ENCODE measurements at regions not wholly inside any gene's neighbourhood (a gene's known extent, or its start where the extent isn't known, plus 50 kb on each side); places are given as distances from the start of the nearest gene placed in this dataset.

- DNase-seq (ENCODE audit: low spot score): no peak
Measured at GRCh38 chr2:180144338-180144813, 137.3 kb upstream of the CWC22 start.

- no peak for DNase-seq (ENCODE audit: low spot score)
Measured at GRCh38 chr2:180143633-180144337, 136.7 kb upstream of the CWC22 start.

DNA sequence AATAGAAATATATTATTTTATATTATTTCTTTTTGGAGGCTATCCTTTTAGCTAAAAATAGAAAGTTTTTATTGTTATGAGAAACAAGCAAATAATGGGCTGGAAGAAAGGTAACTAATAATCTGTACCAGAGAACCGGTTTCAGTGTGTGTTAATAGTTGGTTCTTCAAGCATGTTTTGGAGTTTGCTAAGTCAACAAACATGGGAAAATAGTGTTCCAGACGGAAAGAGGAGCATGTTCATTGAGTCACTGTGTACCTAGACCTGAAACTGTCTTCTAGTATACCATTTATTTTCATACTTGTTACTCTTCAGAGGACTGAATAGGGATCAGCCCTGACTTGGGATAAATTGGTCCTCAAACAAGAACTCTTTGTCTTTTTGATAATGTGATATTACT is 134.5 kb upstream of the CWC22 start:
- DNase-seq (ENCODE audit: low spot score): no peak

DNA sequence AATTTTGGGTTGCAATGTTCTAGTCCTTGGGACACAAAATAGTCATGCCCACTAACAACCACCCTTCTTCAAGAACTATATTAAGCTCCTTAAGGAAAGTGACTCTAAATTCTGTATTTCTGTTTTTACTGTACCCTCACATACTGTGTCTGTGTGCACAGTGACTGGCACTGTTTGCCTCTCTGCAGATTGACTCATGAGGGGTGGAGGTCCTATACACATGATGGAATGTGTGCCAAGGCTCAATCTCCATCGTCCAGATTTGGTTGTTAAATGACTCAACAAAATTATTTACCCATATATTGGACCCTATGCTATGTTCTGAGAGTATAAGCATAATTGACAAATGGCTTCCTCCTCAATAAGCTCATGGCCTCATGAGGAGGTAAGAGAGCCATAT is 126.6 kb upstream of the CWC22 start:
- no peak for DNase-seq (ENCODE audit: low spot score)

DNA sequence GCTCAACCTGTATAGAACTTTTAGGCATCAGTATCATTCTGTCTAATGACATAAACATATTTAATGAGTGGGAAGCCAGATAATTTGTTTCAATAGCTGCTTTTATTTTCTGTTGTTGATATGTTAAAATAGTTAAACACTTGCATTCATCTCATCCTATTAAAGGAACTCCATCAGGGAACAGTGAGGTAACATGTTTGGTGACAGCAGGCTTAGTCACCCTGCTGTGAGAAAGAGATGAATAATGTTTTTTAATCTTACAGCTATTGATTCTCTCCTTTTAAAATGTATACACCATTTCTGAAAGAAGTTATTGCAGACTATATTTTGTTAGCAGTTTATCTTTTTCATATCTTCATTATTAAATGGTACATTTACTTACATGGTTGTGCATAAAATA is 123.3 kb upstream of the CWC22 start:
- no peak for DNase-seq (ENCODE audit: low spot score)

DNA sequence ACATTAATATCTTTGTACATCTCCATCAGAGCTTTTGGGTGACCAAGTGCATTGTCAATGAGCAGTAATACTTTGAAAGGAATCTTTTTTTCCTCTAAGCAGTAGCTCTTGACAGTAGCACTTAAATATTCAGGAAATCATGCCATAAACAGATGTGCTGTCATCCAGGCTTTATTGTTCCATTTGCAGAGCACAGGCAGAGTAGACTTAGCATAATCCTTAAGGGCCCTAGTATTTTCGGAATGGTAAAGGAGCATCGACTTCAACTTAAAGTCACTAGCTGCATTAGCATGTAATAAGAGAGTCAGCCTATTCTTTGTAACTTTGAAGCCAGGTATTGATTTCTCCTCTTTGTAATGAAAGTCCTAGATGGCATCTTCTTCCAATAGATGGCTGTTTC is 121.8 kb upstream of the CWC22 start:
- DNase-seq (ENCODE audit: low spot score): no peak

DNA sequence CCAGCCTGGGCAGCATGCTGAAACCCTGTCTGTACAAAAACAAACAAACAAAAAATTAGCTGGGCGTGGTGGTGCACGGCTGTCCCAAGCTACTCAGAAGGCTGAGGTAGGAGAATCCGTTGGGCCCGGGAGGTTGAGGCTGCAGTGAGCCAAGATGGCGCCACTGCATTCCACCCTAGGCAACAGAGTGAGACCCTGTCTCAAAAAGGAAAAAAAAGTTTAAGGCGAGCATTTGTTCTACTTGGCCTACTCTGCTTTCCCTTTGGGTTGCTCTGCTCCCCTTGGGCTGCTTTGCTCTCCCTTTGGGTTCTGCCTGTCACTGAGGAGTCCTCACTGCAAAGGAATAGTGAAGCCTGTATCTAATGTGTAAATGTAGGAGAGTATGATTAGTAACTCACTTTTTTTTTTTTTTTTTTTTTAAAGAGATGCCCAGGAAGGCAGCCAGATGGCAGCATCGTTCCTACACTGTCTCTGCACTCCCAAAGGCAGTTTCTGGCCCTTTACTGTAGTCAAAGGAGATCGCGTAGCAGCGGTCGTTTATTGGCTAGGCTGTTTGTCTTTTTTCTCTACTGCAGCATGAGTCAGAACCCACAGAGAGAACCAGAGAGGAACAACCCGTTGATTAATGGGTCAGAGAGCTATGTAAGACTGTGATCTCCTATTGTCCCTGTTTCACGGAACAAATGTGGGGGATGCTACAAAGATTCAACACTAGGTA is 118.3 kb upstream of the CWC22 start:
- peak; percentile 82 for DNase-seq (ENCODE audit: low spot score)

GRCh38 chr2:180124273-180125139 is 117.4 kb upstream of the CWC22 start:
- DNase-seq (ENCODE audit: low spot score): peak; percentile 69

GRCh38 chr2:180122874-180123273 is 115.8 kb upstream of the CWC22 start:
- DNase-seq (ENCODE audit: low spot score): no peak

DNA sequence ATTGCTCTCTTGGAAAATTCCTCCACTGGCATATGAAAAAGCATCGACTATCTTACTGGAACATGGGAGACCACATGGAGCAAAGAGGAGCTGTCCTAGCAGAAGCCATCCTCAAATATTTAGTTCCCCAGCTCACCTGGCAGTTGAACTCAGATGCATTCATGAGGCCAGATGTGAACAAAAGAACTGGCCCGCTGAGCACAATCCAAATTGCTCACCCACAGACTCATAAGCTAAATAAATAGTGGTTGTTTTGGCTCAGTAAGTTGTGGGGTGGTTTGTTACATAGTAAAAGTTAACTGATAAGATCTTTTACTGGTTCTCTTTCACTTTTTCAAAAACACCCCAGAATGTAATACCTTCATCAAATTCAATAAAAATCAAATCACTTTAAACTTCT is 108.6 kb upstream of the CWC22 start:
- no peak for DNase-seq (ENCODE audit: low spot score)

GRCh38 chr2:180115269-180115668 is 108.2 kb upstream of the CWC22 start:
- DNase-seq (ENCODE audit: low spot score): no peak

GRCh38 chr2:180111901-180112300 is 104.8 kb upstream of the CWC22 start:
- no peak for DNase-seq (ENCODE audit: low spot score)

GRCh38 chr2:180110469-180110868 is 103.4 kb upstream of the CWC22 start:
- no peak for DNase-seq (ENCODE audit: low spot score)

- no peak for DNase-seq (ENCODE audit: low spot score)
Measured at GRCh38 chr2:180101846-180102245, 94.7 kb upstream of the CWC22 start.

- no peak for DNase-seq (ENCODE audit: low spot score)
Measured at GRCh38 chr2:180099308-180099707, 92.2 kb upstream of the CWC22 start.

DNA sequence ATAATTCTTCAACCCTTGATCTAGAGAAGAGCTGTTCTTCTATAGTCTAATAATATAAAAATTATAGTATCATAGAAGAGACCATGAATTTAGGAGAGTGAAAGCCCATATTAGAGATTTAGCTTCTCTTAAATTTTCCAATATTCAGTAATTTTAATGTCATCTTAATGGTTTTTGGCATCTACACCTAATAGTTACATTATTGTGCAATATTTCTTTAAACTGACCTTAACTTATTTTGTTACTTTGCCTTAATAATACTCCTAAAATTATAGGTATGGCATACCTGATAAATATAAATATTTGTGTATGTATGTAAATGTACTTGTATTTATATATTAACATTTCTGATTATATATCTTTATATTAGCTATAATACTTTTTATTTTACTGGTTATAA is 78.0 kb upstream of the CWC22 start:
- no peak for DNase-seq (ENCODE audit: low spot score)

GRCh38 chr2:180077295-180077906 is 70.3 kb upstream of the CWC22 start:
- peak; percentile 33 for DNase-seq (ENCODE audit: low spot score)

DNA sequence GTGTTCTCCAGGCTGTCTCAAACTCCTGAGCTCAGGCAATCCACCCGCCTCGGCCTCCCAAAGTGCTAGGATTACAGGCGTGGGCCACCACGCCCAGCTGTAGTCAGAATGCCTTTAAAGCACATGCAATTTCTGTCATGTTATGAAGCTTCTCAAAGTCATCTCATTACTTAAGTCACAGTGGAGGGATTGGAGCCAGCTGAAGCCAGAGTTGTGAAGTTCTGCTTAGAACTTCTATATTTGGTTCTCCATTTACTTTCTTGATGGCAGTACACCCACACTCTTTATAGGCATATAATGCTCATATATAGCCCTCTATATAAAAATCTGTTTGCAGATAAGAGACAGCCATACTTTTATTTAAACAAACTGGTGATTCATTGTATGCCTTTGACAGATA is 68.8 kb upstream of the CWC22 start:
- no peak for DNase-seq (ENCODE audit: low spot score)

GRCh38 chr2:180071797-180072196 is 64.7 kb upstream of the CWC22 start:
- DNase-seq (ENCODE audit: low spot score): no peak

DNA sequence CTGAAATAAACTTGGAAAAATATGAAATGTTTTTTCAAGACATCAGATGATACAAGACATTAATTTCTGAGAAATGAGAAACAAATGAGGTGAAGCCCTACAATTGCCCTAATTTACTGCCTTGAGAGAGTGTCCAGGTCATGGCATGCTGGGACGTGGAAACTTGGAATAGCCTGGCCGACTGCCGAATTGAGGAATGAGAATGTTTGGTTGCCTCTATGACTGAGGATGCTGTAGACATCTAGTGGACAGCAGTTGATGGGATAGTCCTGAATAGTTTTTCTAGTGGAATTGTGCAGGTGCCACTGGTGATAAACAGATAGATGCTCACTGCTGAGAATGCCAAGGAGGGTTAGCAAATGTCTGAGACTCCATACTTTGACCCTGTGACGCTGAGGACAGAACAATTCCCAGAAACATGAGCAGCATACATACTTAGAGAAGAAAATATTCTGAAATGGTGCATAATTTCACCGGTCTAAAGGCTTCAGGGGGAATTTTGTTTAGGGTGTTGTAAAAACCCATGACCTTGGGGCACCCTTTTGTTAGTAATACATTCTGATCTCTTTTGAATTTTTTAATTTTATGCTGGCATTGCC is 56.5 kb upstream of the CWC22 start:
- no peak for DNase-seq (ENCODE audit: low spot score)

DNA sequence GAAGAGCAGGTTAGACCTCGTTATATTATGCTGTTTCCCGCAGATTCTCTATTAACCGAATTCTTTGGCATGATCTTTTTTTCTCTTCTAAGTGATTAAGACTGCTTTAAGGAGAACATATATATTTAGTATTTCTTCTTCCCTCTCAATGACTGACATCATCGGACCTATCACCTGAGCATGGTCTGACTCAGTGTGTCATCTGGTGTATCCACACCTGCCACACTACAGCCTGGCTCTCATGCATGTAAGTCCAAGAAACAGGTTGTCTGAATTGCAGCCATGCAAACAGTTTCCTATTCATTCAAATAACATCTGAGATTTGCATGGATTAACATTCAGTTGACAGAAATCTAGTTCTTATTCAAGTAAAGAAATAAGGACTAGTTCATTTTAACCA is 55.1 kb upstream of the CWC22 start:
- DNase-seq (ENCODE audit: low spot score): no peak

- DNase-seq (ENCODE audit: low spot score): no peak
Measured at GRCh38 chr2:180061546-180061945, 54.4 kb upstream of the CWC22 start.

All from HT-29 (cell line).